H1 (cell line): ENCODE measurements at regions not wholly inside any gene's neighbourhood (a gene's known extent, or its start where the extent isn't known, plus 50 kb on each side); places are given as distances from the start of the nearest gene placed in this dataset.

Experiments used
- CTCF ChIA-PET: fragments of 300-600 bp; sonication (Branson Sonifier 250); formaldehyde crosslinking; loops from one replicate; lab custom pipeline; 2021; ENCODE audit not compliant: partially characterized antibody; lab: Charles Lee
- POLR2A ChIA-PET: fragments of 300-600 bp; sonication (Branson Sonifier 250); formaldehyde crosslinking; loops from one replicate; lab custom pipeline; 2021; ENCODE audit warnings: inconsistent platforms; ENCODE audit not compliant: partially characterized antibody; lab: Charles Lee
- DNase-seq, 2 experiments: peaks; one replicate each; pipeline versions ENCODE4 v3.0.0 to v3.0.0-alpha.2; 2010 to 2022; ENCODE audit warnings: low spot score in 2 of 2, low read depth in 1 of 2, mixed read lengths in 1 of 2
- FAIRE-seq: peaks from 2 replicates; lab custom pipeline; 2011; peaks lifted over from hg19 to GRCh38; lab: Jason Lieb, UNC
- H2AFZ ChIP-seq: 2 replicates; pipeline ENCODE4 v1.8.1; 2012; ENCODE audit warnings: low read length, inconsistent platforms
- H2AK5ac ChIP-seq: 2 replicates; pipeline ENCODE4 v1.6.1; 2013; ENCODE audit warnings: low read depth, low read length
- H2BK120ac ChIP-seq: replicated peaks from 2 replicates; pipeline ENCODE3; 2013; ENCODE audit warnings: low read depth, low read length, inconsistent platforms
- H2BK12ac ChIP-seq: 2 replicates; pipeline ENCODE4 v1.6.1; 2013; ENCODE audit warnings: low read depth, low read length
- H2BK15ac ChIP-seq: 2 replicates; pipeline ENCODE4 v1.6.1; 2013; ENCODE audit warnings: low read length
- H2BK20ac ChIP-seq: 2 replicates; pipeline ENCODE4 v1.6.1; 2013; ENCODE audit warnings: low read length
- H2BK5ac ChIP-seq: 2 replicates; pipeline ENCODE4 v1.6.1; 2013; ENCODE audit warnings: low read depth, low read length
- H3K14ac ChIP-seq: 2 replicates; pipeline ENCODE4 v1.6.1; 2013; ENCODE audit warnings: inconsistent platforms; ENCODE audit not compliant: insufficient read length
- H3K18ac ChIP-seq: 2 replicates; pipeline ENCODE4 v1.6.1; 2013; ENCODE audit warnings: low read length; ENCODE audit errors: extremely low read depth
- H3K23ac ChIP-seq: 2 replicates; pipeline ENCODE4 v1.6.1; 2013; ENCODE audit warnings: inconsistent platforms; ENCODE audit not compliant: insufficient read length
- H3K23me2 ChIP-seq: 2 replicates; pipeline ENCODE4 v1.6.1; 2013; ENCODE audit warnings: low read depth, low read length
- H3K27ac ChIP-seq: 2 replicates; pipeline ENCODE4 v1.6.1; 2011; ENCODE audit warnings: low read depth, low read length, inconsistent platforms
- H3K27me3 ChIP-seq, 4 experiments: replicated peaks in 1 of 4; 1 replicate in 1 of 4; 2 replicates in 3 of 4; pipeline versions ENCODE4 v1.6.1 to v1.8.1; 2011 to 2013; ENCODE audit warnings: low read length in 3 of 4, mild to moderate bottlenecking in 3 of 4, inconsistent platforms in 2 of 4, mixed read lengths in 2 of 4, moderate library complexity in 1 of 4; ENCODE audit not compliant: control insufficient read depth in 3 of 4, insufficient read depth in 3 of 4; ENCODE audit errors: extremely low read depth in 1 of 4
- H3K36me3 ChIP-seq, 4 experiments: 2 replicates each; pipeline versions ENCODE4 v1.6.1 to v1.8.1; 2011 to 2013; ENCODE audit warnings: mild to moderate bottlenecking in 4 of 4, low read length in 3 of 4, moderate library complexity in 2 of 4, control low read depth in 1 of 4, inconsistent platforms in 1 of 4; ENCODE audit not compliant: insufficient read depth in 4 of 4, control insufficient read depth in 2 of 4
- H3K4ac ChIP-seq: replicated peaks from 2 replicates; pipeline ENCODE3; 2013; ENCODE audit warnings: low read length, low read depth, mixed read lengths, inconsistent platforms; ENCODE audit not compliant: insufficient read length
- H3K4me1 ChIP-seq, 4 experiments: replicated peaks in 1 of 4; 1 replicate in 1 of 4; 2 replicates in 3 of 4; pipeline versions ENCODE4 v1.6.1 to v1.8.1; 2011 to 2013; ENCODE audit warnings: low read length in 3 of 4, inconsistent platforms in 2 of 4, mixed read lengths in 1 of 4; ENCODE audit not compliant: insufficient read depth in 4 of 4, control insufficient read depth in 3 of 4
- H3K4me2 ChIP-seq, 2 experiments: 2 replicates each; pipeline versions ENCODE4 v1.6.1 to v1.8.1; 2011 to 2013; ENCODE audit warnings: low read depth in 2 of 2, low read length in 2 of 2, control low read depth in 1 of 2, inconsistent platforms in 1 of 2, mild to moderate bottlenecking in 1 of 2; ENCODE audit not compliant: insufficient read depth in 1 of 2
- H3K4me3 ChIP-seq, 4 experiments: fragments of 200-600, 300-600 bp in 1 of 4; sonication (generic), shearing (Covaris generic), sonication (Bioruptor Twin) in 1 of 4; 2 replicates each; pipeline versions ENCODE4 v1.5.1 to v1.8.1; 2011 to 2016; ENCODE audit warnings: low read length in 4 of 4, low read depth in 3 of 4, control low read depth in 2 of 4, inconsistent platforms in 2 of 4, mild to moderate bottlenecking in 2 of 4, mixed read lengths in 1 of 4, moderate library complexity in 1 of 4; ENCODE audit not compliant: insufficient read depth in 2 of 4; ENCODE audit errors: extremely low read depth in 1 of 4
- H3K56ac ChIP-seq: replicated peaks from 2 replicates; pipeline ENCODE3; 2013; ENCODE audit warnings: low read depth, mild to moderate bottlenecking, mixed read lengths, low read length, inconsistent platforms; ENCODE audit not compliant: insufficient read length
- H3K79me1 ChIP-seq: 2 replicates; pipeline ENCODE4 v1.6.1; 2013; ENCODE audit warnings: low read depth, low read length, control low read depth
- H3K79me2 ChIP-seq, 2 experiments: 2 replicates each; pipeline versions ENCODE4 v1.6.1 to v1.8.1; 2012 to 2013; ENCODE audit warnings: low read length in 2 of 2, mild to moderate bottlenecking in 2 of 2, inconsistent platforms in 1 of 2; ENCODE audit not compliant: insufficient read depth in 2 of 2, control insufficient read depth in 1 of 2
- H3K9ac ChIP-seq, 4 experiments: replicated peaks in 1 of 4; 1 replicate in 1 of 4; 2 replicates in 3 of 4; pipeline versions ENCODE4 v1.6.1 to v1.8.1; 2011 to 2013; ENCODE audit warnings: low read depth in 3 of 4, low read length in 3 of 4, control low read depth in 2 of 4, mild to moderate bottlenecking in 2 of 4, moderate library complexity in 2 of 4, inconsistent platforms in 1 of 4; ENCODE audit errors: extremely low read depth in 1 of 4
- H3K9me3 ChIP-seq, 2 experiments: 2 replicates each; pipeline versions ENCODE4 v1.6.1 to v1.8.1; 2012 to 2013; ENCODE audit warnings: mild to moderate bottlenecking in 2 of 2, moderate library complexity in 2 of 2, control low read depth in 1 of 2, inconsistent platforms in 1 of 2, low read depth in 1 of 2, low read length in 1 of 2, mixed read lengths in 1 of 2; ENCODE audit not compliant: insufficient read depth in 2 of 2
- H4K20me1 ChIP-seq, 2 experiments: replicated peaks in 1 of 2; 2 replicates each; pipeline versions ENCODE3 to v1.8.1; 2011 to 2013; ENCODE audit warnings: inconsistent platforms in 2 of 2, low read length in 2 of 2, mild to moderate bottlenecking in 1 of 2; ENCODE audit not compliant: insufficient read depth in 2 of 2, control insufficient read depth in 1 of 2
- H4K5ac ChIP-seq: 2 replicates; pipeline ENCODE4 v1.6.1; 2013; ENCODE audit warnings: low read length, low read depth, mixed read lengths, inconsistent platforms; ENCODE audit not compliant: insufficient read length
- H4K8ac ChIP-seq: 2 replicates; pipeline ENCODE4 v1.8.0; 2013; ENCODE audit warnings: mild to moderate bottlenecking, moderate library complexity, low read length, inconsistent platforms; ENCODE audit not compliant: insufficient read depth; ENCODE audit errors: extremely low read depth
- H4K91ac ChIP-seq: replicated peaks from 2 replicates; pipeline ENCODE3; 2013; ENCODE audit warnings: low read length, mixed read lengths, inconsistent platforms; ENCODE audit not compliant: insufficient read length
- EZH2 ChIP-seq: fragments of 200-600 bp; sonication (generic); IDR thresholded peaks from 2 replicates; pipeline ENCODE4 v1.7.1; 2012; ENCODE audit warnings: low read depth, mild to moderate bottlenecking, moderate library complexity, low read length, inconsistent platforms; ENCODE audit not compliant: severe bottlenecking
- WGBS, 2 experiments: shearing (Covaris generic) in 1 of 2; methylation state at CpG; one replicate each; pipeline versions ENCODE4 v1.1.6 to v1.1.7; 2013 to 2015; ENCODE audit warnings: low lambda C conversion rate in 2 of 2, mixed read lengths in 2 of 2, inconsistent platforms in 1 of 2, low coverage in 1 of 2, missing lambda C conversion rate in 1 of 2; ENCODE audit not compliant: insufficient replicate concordance in 2 of 2, insufficient coverage in 1 of 2, insufficient read length in 1 of 2; ENCODE audit errors: extremely low coverage in 1 of 2, missing lambda C conversion rate in 1 of 2; 5-methylcytosine and 5-hydroxymethylcytosine counted together

- no peak for FAIRE-seq
- DNase-seq: no peak
- 21% methylated on average over 1 of the region's 1 CpG; no CpG with 5 or more reads in 1 of the 2 experiments for WGBS, 2 experiments
- no peak for TF ChIP-seq EZH2
These were observed 164.9 kb downstream of the SPRY1 start for GRCh38 chr4:123561525-123561924.

More at GRCh38 chr4:123561525-123561924, 164.9 kb downstream of the SPRY1 start:
- Histone ChIP-seq H3K14ac (no peak overlapping the region), H4K91ac (no peak overlapping the region), H3K4me1 (peaks cover 0 to 2% (median 0%) of the 10 kb centered on the region in 4 experiments; a peak in 1 of 7 replicates), H4K8ac (no peak overlapping the region), H3K27ac (no peak overlapping the region), H2BK120ac (no peak overlapping the region), H3K36me3 (no peaks in the 10 kb centered on the region), H3K23ac (no peak overlapping the region), H3K4me3 (no peak overlapping the region), H3K9me3 (no peaks in the 10 kb centered on the region), H3K18ac (no peak overlapping the region), H4K5ac (no peak overlapping the region), H4K20me1 (no peaks in the 10 kb centered on the region), H2BK15ac (no peak overlapping the region), H3K9ac (no peak overlapping the region), H3K79me1 (no peaks in the 10 kb centered on the region), H3K79me2 (no peaks in the 10 kb centered on the region), H3K23me2 (no peaks in the 10 kb centered on the region; the same call in 1 of the 2 replicates), H2BK5ac (no peak overlapping the region), H3K4me2 (no peak overlapping the region), H2AK5ac (no peak overlapping the region), H2AFZ (no peak overlapping the region), H2BK20ac (no peak overlapping the region), H3K4ac (no peak overlapping the region), H3K27me3 (no peaks in the 10 kb centered on the region), H2BK12ac (no peak overlapping the region), H3K56ac (no peak overlapping the region)
- CTCF ChIA-PET: no interaction called here
- POLR2A ChIA-PET: no interaction called here
